ENCODE measurements at regions not wholly inside any gene's neighbourhood (a gene's known extent, or its start where the extent isn't known, plus 50 kb on each side); places are given as distances from the start of the nearest gene placed in this dataset.

GRCh38 chr4:86536151-86536550 is 58.0 kb upstream of the PTPN13 start:
- DNase-seq = no peak
- no peaks in the 10 kb centered on the region for H3K9me3 ChIP-seq
- TF ChIP-seq CTCF (IDR thresholded peaks at IDR 0.05 in 8 of 11, conservative IDR thresholded peaks at IDR 0.05 in 3 of 11) = no peak
- no peak for TF ChIP-seq POLR2A (IDR thresholded peaks at IDR 0.05)
- no peak for TF ChIP-seq POLR2AphosphoS5 (IDR thresholded peaks at IDR 0.05)
- no peaks in the 10 kb centered on the region for H3K4me1 ChIP-seq
- peaks cover 0 to 17% (median 0%) of the 10 kb centered on the region in 7 donors for H3K27me3 ChIP-seq (replicated peaks in 1 of 7)
- WGBS, 5 donors = 94 to 97% (median 96%) methylated on average over 2 of the region's 2 CpGs
- H3K4me3 ChIP-seq = no peak overlapping the region
- intact Hi-C loops (cut with DNase I; ENCODE audit: low total_unique reads) = no loop called here
- H3K27ac ChIP-seq = no peak overlapping the region
- H3K36me3 ChIP-seq = no peaks in the 10 kb centered on the region

- peaks cover 0 to 14% (median 7%) of the 10 kb centered on the region in 6 donors for H3K4me1 ChIP-seq
- H3K4me3 ChIP-seq = no peak overlapping the region
- 68 to 92% (median 82%) methylated on average over 4 of the region's 4 CpGs for WGBS, 5 donors
- no peak for DNase-seq
- intact Hi-C loops (cut with DNase I; ENCODE audit: low total_unique reads) = no loop called here
- TF ChIP-seq POLR2A (IDR thresholded peaks at IDR 0.05) = no peak
- TF ChIP-seq CTCF (IDR thresholded peaks at IDR 0.05 in 8 of 11, conservative IDR thresholded peaks at IDR 0.05 in 3 of 11) = no peak
- TF ChIP-seq POLR2AphosphoS5 (IDR thresholded peaks at IDR 0.05) = no peak
- H3K9me3 ChIP-seq = peaks cover 0 to 3% (median 0%) of the 10 kb centered on the region in 8 donors
- peaks cover 0 to 59% (median 0%) of the 10 kb centered on the region in 7 donors for H3K27me3 ChIP-seq (replicated peaks in 1 of 7)
- no peaks in the 10 kb centered on the region for H3K36me3 ChIP-seq
- H3K27ac ChIP-seq = no peak overlapping the region
These were observed 51.6 kb upstream of the PTPN13 start for GRCh38 chr4:86542319-86543027.

DNA sequence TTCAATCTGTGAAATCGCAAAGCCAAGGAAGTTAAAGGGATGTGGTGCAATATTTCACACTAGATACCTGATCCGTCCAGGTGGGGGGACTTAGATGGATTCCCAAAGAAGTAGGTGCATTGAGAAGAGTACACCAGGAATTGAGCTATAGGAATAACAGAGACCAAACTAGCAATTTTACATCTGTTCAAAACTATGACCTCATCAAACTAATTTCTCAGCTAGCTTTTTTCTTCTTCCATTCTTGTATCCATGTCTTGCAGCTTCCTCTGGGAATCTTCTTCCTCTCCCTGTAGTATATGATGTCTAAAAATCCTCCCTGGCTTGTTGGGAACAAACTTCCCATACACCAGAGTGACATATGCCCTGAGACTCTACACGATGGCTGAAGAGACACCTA is 51.0 kb upstream of the PTPN13 start:
- WGBS, 5 donors = 66 to 78% (median 69%) methylated on average over 3 of the region's 3 CpGs
- DNase-seq = no peak
- TF ChIP-seq POLR2AphosphoS5 (IDR thresholded peaks at IDR 0.05) (no peak), POLR2A (IDR thresholded peaks at IDR 0.05) (no peak), CTCF (IDR thresholded peaks at IDR 0.05 in 8 of 11, conservative IDR thresholded peaks at IDR 0.05 in 3 of 11) (no peak)
- peaks cover 0 to 14% (median 7%) of the 10 kb centered on the region in 6 donors for H3K4me1 ChIP-seq
- intact Hi-C loops (cut with DNase I; ENCODE audit: low total_unique reads) = no loop called here
- peaks cover 0 to 58% (median 0%) of the 10 kb centered on the region in 7 donors for H3K27me3 ChIP-seq (replicated peaks in 1 of 7)
- H3K36me3 ChIP-seq = no peaks in the 10 kb centered on the region
- H3K9me3 ChIP-seq = peaks cover 0 to 3% (median 0%) of the 10 kb centered on the region in 8 donors
- no peak overlapping the region for H3K27ac ChIP-seq
- no peak overlapping the region for H3K4me3 ChIP-seq

DNA sequence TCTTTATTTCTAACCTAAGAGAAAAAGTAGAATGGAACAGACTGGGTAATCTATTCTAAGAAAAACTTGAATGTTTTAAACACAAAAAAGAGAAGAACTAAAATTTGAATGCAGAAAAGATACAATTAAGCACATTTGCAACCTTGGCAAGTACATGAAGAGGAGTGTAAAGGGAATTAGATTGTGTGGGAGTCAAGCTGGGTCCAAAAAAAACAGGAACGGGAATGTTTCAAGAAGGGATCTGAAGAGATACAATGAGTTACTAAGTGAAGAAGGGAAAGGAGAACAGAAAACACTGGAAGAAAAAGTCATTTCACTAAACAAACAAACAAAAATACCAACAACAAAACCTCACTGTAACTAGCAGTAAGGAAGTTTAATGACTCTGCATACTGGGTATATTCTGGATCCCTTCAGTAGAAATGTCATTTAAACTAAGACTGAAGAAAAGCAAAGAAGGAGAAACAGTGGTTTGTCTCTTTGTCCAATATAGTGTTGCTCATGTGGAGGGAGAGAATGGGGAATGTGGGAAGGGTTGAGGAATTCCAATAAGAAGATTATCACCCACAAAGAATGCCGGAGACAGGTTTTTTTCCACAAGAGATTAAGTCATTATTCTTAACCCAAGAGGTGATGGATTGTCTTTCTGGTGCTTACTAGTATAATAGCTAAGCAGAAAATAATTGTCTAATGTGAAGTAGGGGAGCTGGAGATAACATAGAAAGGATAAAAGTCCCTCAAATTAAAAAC is 50.4 kb upstream of the PTPN13 start:
- Histone ChIP-seq H3K9me3 (peaks cover 0 to 3% (median 0%) of the 10 kb centered on the region in 8 donors), H3K4me1 (peaks cover 0 to 14% (median 7%) of the 10 kb centered on the region in 6 donors), H3K4me3 (no peak overlapping the region), H3K27me3 (replicated peaks in 1 of 7) (peaks cover 0 to 57% (median 0%) of the 10 kb centered on the region in 7 donors), H3K27ac (peak overlapping the region in 1 of 8 donors; percentile 12), H3K36me3 (no peaks in the 10 kb centered on the region)
- intact Hi-C loops (cut with DNase I; ENCODE audit: low total_unique reads) = no loop called here
- no peak for TF ChIP-seq CTCF (IDR thresholded peaks at IDR 0.05 in 8 of 11, conservative IDR thresholded peaks at IDR 0.05 in 3 of 11)
- TF ChIP-seq POLR2A (IDR thresholded peaks at IDR 0.05) = no peak
- TF ChIP-seq POLR2AphosphoS5 (IDR thresholded peaks at IDR 0.05) = no peak
- DNase-seq = no peak
- WGBS, 5 donors = 49 to 68% (median 55%) methylated on average over 2 of the region's 2 CpGs

Data from spleen (tissue), 11 donors.